HepG2 (cell line): ENCODE measurements at regions not wholly inside any gene's neighbourhood (a gene's known extent, or its start where the extent isn't known, plus 50 kb on each side); places are given as distances from the start of the nearest gene placed in this dataset.

Experiments
- ATAC-seq: fragments of 200-7000 bp; cut with Tn5 transposase; 3 replicates; pipeline ENCODE4 v1.9.1; 2020; ENCODE audit warnings: mild to moderate bottlenecking, moderate library complexity
- BruUV-seq: library from RNA; stranded (reverse); fragments of 400-500 nt; replicated peaks from 2 replicates; lab custom pipeline; 2021; lab: Mats Ljungman, UMichigan
- CTCF ChIA-PET: fragments of 300-600 bp; formaldehyde crosslinking; extraction: SDS; loops from one replicate; lab custom pipeline; 2021; ENCODE audit warnings: low total read pairs, inconsistent platforms, low intra/inter-chr PET ratio; lab: Yijun Ruan, JAX
- POLR2A ChIA-PET: fragments of 350-600 bp; sonication (Branson Sonifier 250); formaldehyde crosslinking; loops from one replicate; lab custom pipeline; 2020; ENCODE audit warnings: antibody characterized with exemption, inconsistent platforms; lab: Yijun Ruan, JAX
- DNase-seq: peaks from one replicate; pipeline ENCODE4 v3.0.0-alpha.2; 2015; ENCODE audit warnings: low spot score
- FAIRE-seq: peaks from 3 replicates; lab custom pipeline; 2011; peaks lifted over from hg19 to GRCh38; lab: Jason Lieb, UNC
- H2AFZ ChIP-seq: one replicate; pipeline ENCODE4 v1.6.1; 2011; ENCODE audit warnings: low read length, inconsistent platforms
- H3K27ac ChIP-seq: fragments of 300-600 bp; 3 replicates; pipeline ENCODE4 v1.8.0; 2011; ENCODE audit warnings: mixed run types, mild to moderate bottlenecking, mixed read lengths, low read length, inconsistent platforms; ENCODE audit not compliant: insufficient read depth; ENCODE audit errors: extremely low read length
- H3K27me3 ChIP-seq, 2 experiments: fragments of 200-600 bp in 1 of 2; 2 replicates in 1 of 2; 3 replicates in 1 of 2; pipeline versions ENCODE4 v1.6.0 to v1.8.0; 2011; ENCODE audit warnings: low read length in 2 of 2, mild to moderate bottlenecking in 2 of 2, moderate library complexity in 2 of 2, inconsistent platforms in 1 of 2; ENCODE audit not compliant: insufficient read depth in 2 of 2, control insufficient read depth in 1 of 2
- H3K36me3 ChIP-seq, 2 experiments: fragments of 200-600 bp in 1 of 2; replicated peaks in 1 of 2; 2 replicates in 1 of 2; 3 replicates in 1 of 2; pipeline versions ENCODE4 v1.5.1 to v1.8.0; 2011; ENCODE audit warnings: low read length in 2 of 2, inconsistent platforms in 1 of 2; ENCODE audit not compliant: insufficient read depth in 2 of 2, control insufficient read depth in 1 of 2
- H3K4me1 ChIP-seq: 2 replicates; pipeline ENCODE4 v1.5.1; 2012; ENCODE audit warnings: low read length, inconsistent platforms; ENCODE audit not compliant: insufficient read depth
- H3K4me2 ChIP-seq: 2 replicates; pipeline ENCODE4 v1.6.0; 2011; ENCODE audit warnings: low read depth, low read length, inconsistent platforms
- H3K4me3 ChIP-seq, 3 experiments: fragments of 200-600 bp in 1 of 3; sonication (generic), shearing (Covaris generic) in 1 of 3; replicated peaks in 1 of 3; 2 replicates each; pipeline ENCODE4 v1.5.1; 2011 to 2016; ENCODE audit warnings: low read length in 3 of 3, inconsistent platforms in 2 of 3, low read depth in 2 of 3, mild to moderate bottlenecking in 2 of 3, control low read depth in 1 of 3, mixed read lengths in 1 of 3; ENCODE audit not compliant: insufficient read depth in 1 of 3
- H3K79me2 ChIP-seq: one replicate; pipeline ENCODE4 v1.6.1; 2011; ENCODE audit warnings: low read length, inconsistent platforms; ENCODE audit not compliant: insufficient read depth
- H3K9ac ChIP-seq: 2 replicates; pipeline ENCODE4 v1.6.0; 2011; ENCODE audit warnings: mild to moderate bottlenecking, low read depth, low read length, inconsistent platforms; ENCODE audit not compliant: insufficient read depth
- H3K9me3 ChIP-seq: 2 replicates; pipeline ENCODE4 v1.5.1; 2012; ENCODE audit warnings: mild to moderate bottlenecking, low read length
- H4K20me1 ChIP-seq: 2 replicates; pipeline ENCODE4 v1.6.0; 2011; ENCODE audit warnings: inconsistent platforms, mild to moderate bottlenecking, low read length, moderate library complexity; ENCODE audit not compliant: insufficient read depth
- FOSL2 ChIP-seq: sonication (generic); formaldehyde crosslinking; IDR thresholded peaks from 2 replicates; pipeline ENCODE4 v1.4.0; 2020; ENCODE audit warnings: missing genetic modification reagents
- MAFF ChIP-seq: IDR thresholded peaks from 2 replicates; pipeline ENCODE4 v1.6.1; 2011; ENCODE audit warnings: low read depth, low read length, improper control_type of control experiment
- MAFK ChIP-seq, 2 experiments: IDR thresholded peaks in 1 of 2; conservative IDR thresholded peaks in 1 of 2; 2 replicates each; pipeline ENCODE4 v1.6.1; 2011; ENCODE audit warnings: improper control_type of control experiment in 2 of 2, low read length in 2 of 2
- ZNF274 ChIP-seq: sonication (generic); formaldehyde crosslinking; IDR thresholded peaks from 2 replicates; pipeline ENCODE4 v1.5.1; 2020; ENCODE audit warnings: mild to moderate bottlenecking, missing genetic modification reagents
- ZNF30 ChIP-seq: sonication (generic); formaldehyde crosslinking; IDR thresholded peaks from 2 replicates; pipeline ENCODE4 v1.5.0; 2020; ENCODE audit warnings: mild to moderate bottlenecking, missing genetic modification reagents
- ZNF644 ChIP-seq: IDR thresholded peaks from 2 replicates; pipeline ENCODE4 v1.6.1; 2016; ENCODE audit warnings: low read depth
- WGBS: methylation state at CpG from one replicate; pipeline ENCODE4 v1.1.6; 2017; ENCODE audit warnings: low lambda C conversion rate; 5-methylcytosine and 5-hydroxymethylcytosine counted together
- in situ Hi-C: cut with HindIII; loops from 2 replicates; pipeline ENCODE4 v1.10.0; 2017; ENCODE audit warnings: low pct_unique_long_range_greater_than_20kb; ENCODE audit not compliant: extremely low pct_ligation_motif_present
- intact Hi-C: fragments of 100-400 bp; cut with micrococcal nuclease; formaldehyde crosslinking; loops from one replicate; pipeline ENCODE4 v1.10.0; 2022; ENCODE audit not compliant: unreplicated experiment
- TF ChIP-seq, protein P1 (sequence below): sonication (generic); formaldehyde crosslinking; conservative IDR thresholded peaks from 2 replicates; pipeline ENCODE4 v1.4.0; 2020; ENCODE audit warnings: mild to moderate bottlenecking, missing genetic modification reagents, moderate library complexity
- TF ChIP-seq, protein P2 (sequence below): sonication (generic); formaldehyde crosslinking; IDR thresholded peaks from 2 replicates; pipeline ENCODE4 v1.4.0; 2020; ENCODE audit warnings: missing genetic modification reagents
- TF ChIP-seq, protein P3 (sequence below): sonication (generic); formaldehyde crosslinking; IDR thresholded peaks from 2 replicates; pipeline ENCODE4 v1.4.0; 2020; ENCODE audit warnings: mild to moderate bottlenecking, low read depth, missing genetic modification reagents
- TF ChIP-seq, protein P4 (sequence below): IDR thresholded peaks from 2 replicates; pipeline ENCODE4 v1.6.1; 2016

DNA sequence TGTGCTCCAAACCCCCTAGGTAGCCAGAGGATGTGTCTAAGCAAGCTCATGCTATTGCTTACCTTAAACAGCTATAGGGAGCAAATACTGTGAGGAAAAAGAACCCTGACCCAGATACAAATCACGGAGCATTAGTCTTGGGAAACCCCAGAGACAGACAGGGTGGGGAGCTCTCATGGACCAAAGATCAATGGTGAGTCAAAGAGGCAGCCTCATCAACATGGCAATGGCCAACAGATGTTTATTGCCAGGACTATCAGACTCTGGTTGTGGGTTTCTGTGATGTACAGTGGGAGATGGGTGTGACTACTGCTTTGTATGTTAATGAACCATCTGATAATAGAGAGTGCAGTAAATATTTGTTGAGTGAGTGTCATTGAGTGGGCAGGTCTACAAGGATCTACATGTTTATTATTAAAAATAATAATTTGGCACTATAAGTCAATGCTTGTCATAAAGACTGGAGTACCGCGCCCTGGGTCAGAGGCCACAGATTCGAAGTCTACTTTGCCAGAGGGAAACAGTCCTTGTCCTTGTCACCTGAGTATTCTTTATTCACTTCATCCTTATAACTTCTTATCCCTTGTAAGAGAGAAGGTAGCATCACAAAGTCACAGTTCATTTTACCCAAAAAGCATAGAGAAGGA is 56.5 kb upstream of the RAI14 start:
- ChIA-PET POLR2A (no interaction called here), CTCF (no interaction called here)
- 59% methylated on average over 4 of the region's 4 CpGs for WGBS
- H3K9me3 ChIP-seq, result no peaks in the 10 kb centered on the region
- ATAC-seq, result peak; percentile 76
- H3K9ac ChIP-seq, result no peak overlapping the region
- in situ Hi-C loops (no loop called here), intact Hi-C loops (no loop called here)
- TF ChIP-seq, protein P1, sequence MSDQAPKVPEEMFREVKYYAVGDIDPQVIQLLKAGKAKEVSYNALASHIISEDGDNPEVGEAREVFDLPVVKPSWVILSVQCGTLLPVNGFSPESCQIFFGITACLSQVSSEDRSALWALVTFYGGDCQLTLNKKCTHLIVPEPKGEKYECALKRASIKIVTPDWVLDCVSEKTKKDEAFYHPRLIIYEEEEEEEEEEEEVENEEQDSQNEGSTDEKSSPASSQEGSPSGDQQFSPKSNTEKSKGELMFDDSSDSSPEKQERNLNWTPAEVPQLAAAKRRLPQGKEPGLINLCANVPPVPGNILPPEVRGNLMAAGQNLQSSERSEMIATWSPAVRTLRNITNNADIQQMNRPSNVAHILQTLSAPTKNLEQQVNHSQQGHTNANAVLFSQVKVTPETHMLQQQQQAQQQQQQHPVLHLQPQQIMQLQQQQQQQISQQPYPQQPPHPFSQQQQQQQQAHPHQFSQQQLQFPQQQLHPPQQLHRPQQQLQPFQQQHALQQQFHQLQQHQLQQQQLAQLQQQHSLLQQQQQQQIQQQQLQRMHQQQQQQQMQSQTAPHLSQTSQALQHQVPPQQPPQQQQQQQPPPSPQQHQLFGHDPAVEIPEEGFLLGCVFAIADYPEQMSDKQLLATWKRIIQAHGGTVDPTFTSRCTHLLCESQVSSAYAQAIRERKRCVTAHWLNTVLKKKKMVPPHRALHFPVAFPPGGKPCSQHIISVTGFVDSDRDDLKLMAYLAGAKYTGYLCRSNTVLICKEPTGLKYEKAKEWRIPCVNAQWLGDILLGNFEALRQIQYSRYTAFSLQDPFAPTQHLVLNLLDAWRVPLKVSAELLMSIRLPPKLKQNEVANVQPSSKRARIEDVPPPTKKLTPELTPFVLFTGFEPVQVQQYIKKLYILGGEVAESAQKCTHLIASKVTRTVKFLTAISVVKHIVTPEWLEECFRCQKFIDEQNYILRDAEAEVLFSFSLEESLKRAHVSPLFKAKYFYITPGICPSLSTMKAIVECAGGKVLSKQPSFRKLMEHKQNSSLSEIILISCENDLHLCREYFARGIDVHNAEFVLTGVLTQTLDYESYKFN (CRISPR knock-in tag), result no peak
- TF ChIP-seq FOSL2 (CRISPR knock-in tag) (peak; percentile 44; the same call in 1 of the 2 replicates), ZNF644 (CRISPR knock-in tag) (0 out of 2 replicates have a peak, but pooled peaks have one; percentile 37)
- H3K4me2 ChIP-seq, result no peak overlapping the region
- H4K20me1 ChIP-seq, result no peaks in the 10 kb centered on the region
- H3K79me2 ChIP-seq, result no peaks in the 10 kb centered on the region
- H3K27ac ChIP-seq, result no peak overlapping the region
- DNase-seq, result peak; percentile 10
- H3K4me3 ChIP-seq, result no peak overlapping the region
- no peak overlapping the region for H2AFZ ChIP-seq
- BruUV-seq, result no TSS peak
- no peak for FAIRE-seq
- H3K36me3 ChIP-seq, result no peaks in the 10 kb centered on the region
- H3K27me3 ChIP-seq, result no peaks in the 10 kb centered on the region; a peak in 2 of 5 replicates
- 0 out of 2 replicates have a peak, but pooled peaks cover 5% of the 10 kb centered on the region for H3K4me1 ChIP-seq

DNA sequence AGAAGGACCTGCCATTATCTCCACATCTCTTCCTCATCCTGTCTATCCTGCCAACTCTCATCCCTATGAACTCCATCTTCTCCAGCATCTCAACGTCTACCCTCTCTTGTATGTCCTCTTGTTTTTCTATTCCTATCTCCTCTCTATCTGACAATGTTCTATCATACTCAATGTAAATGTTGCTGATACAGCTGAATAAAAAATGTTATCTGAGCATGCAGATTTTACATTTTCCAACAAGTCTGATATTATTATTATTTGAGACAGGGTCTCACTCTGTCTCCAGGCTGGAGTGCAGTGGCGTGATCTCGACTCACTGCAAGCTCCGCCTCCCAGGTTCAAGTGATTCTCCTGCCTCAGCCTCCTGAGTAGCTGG is 56.0 kb upstream of the RAI14 start:
- CTCF ChIA-PET, result no interaction called here
- no peaks in the 10 kb centered on the region for H4K20me1 ChIP-seq
- H3K36me3 ChIP-seq, result no peaks in the 10 kb centered on the region
- TF ChIP-seq ZNF274 (no peak), MAFK (conservative IDR thresholded peaks at IDR 0.05 in 1 of 2, IDR thresholded peaks at IDR 0.05 in 1 of 2; ENCODE audit: low read length in 2 of 2) (peak; percentile 51 to 63; a peak in 3 of 4 replicates), MAFF (peak; percentile 45; the same call in 1 of the 2 replicates), ZNF30 (CRISPR knock-in tag) (no peak)
- TF ChIP-seq, protein P2, sequence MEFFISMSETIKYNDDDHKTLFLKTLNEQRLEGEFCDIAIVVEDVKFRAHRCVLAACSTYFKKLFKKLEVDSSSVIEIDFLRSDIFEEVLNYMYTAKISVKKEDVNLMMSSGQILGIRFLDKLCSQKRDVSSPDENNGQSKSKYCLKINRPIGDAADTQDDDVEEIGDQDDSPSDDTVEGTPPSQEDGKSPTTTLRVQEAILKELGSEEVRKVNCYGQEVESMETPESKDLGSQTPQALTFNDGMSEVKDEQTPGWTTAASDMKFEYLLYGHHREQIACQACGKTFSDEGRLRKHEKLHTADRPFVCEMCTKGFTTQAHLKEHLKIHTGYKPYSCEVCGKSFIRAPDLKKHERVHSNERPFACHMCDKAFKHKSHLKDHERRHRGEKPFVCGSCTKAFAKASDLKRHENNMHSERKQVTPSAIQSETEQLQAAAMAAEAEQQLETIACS, result no peak
- TF ChIP-seq, protein P3, sequence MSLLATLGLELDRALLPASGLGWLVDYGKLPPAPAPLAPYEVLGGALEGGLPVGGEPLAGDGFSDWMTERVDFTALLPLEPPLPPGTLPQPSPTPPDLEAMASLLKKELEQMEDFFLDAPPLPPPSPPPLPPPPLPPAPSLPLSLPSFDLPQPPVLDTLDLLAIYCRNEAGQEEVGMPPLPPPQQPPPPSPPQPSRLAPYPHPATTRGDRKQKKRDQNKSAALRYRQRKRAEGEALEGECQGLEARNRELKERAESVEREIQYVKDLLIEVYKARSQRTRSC (CRISPR knock-in tag), result no peak
- TF ChIP-seq, protein P4, sequence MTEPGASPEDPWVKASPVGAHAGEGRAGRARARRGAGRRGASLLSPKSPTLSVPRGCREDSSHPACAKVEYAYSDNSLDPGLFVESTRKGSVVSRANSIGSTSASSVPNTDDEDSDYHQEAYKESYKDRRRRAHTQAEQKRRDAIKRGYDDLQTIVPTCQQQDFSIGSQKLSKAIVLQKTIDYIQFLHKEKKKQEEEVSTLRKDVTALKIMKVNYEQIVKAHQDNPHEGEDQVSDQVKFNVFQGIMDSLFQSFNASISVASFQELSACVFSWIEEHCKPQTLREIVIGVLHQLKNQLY (CRISPR knock-in tag), result no peak
- BruUV-seq, result no TSS peak
- H3K4me3 ChIP-seq, result no peak overlapping the region
- no peak overlapping the region for H2AFZ ChIP-seq
- no peak overlapping the region for H3K9ac ChIP-seq
- POLR2A ChIA-PET, result no interaction called here
- H3K79me2 ChIP-seq, result no peaks in the 10 kb centered on the region
- H3K27me3 ChIP-seq, result no peaks in the 10 kb centered on the region; a peak in 2 of 5 replicates
- ATAC-seq (no peak), DNase-seq (no peak), FAIRE-seq (no peak)
- 0 out of 2 replicates have a peak, but pooled peaks cover 5% of the 10 kb centered on the region for H3K4me1 ChIP-seq
- 62% methylated on average over 4 of the region's 4 CpGs for WGBS
- intact Hi-C loops, result no loop called here
- H3K9me3 ChIP-seq, result no peaks in the 10 kb centered on the region
- in situ Hi-C loops, result no loop called here
- H3K4me2 ChIP-seq, result no peak overlapping the region
- H3K27ac ChIP-seq, result no peak overlapping the region
